Memory B cell (primary cell): ENCODE measurements at regions not wholly inside any gene's neighbourhood (a gene's known extent, or its start where the extent isn't known, plus 50 kb on each side); places are given as distances from the start of the nearest gene placed in this dataset.

Source experiments
- ATAC-seq: fragments of 150-1000 bp; cut with Tn5 transposase; 2 replicates; pipeline ENCODE4 v1.10.0; 2021; ENCODE audit warnings: low read depth, mild to moderate bottlenecking, moderate library complexity
- DNase-seq, 2 donors: peaks; one replicate each; pipeline ENCODE4 v3.0.0; 2022; ENCODE audit warnings: low spot score in 2 of 2
- H3K27ac Mint-ChIP-seq: one replicate; pipeline ENCODE4 v1.8.0; 2022; ENCODE audit warnings: mild to moderate bottlenecking, moderate library complexity, mixed read lengths
- H3K27me3 Mint-ChIP-seq: one replicate; pipeline ENCODE4 v1.8.0; 2022; ENCODE audit warnings: mixed read lengths
- H3K36me3 Mint-ChIP-seq: one replicate; pipeline ENCODE4 v1.8.0; 2022; ENCODE audit warnings: mild to moderate bottlenecking, mixed read lengths
- H3K4me1 Mint-ChIP-seq: one replicate; pipeline ENCODE4 v1.8.0; 2022; ENCODE audit warnings: mixed read lengths
- H3K4me3 Mint-ChIP-seq: one replicate; pipeline ENCODE4 v1.8.0; 2022; ENCODE audit warnings: mild to moderate bottlenecking, moderate library complexity, mixed read lengths
- H3K9me3 Mint-ChIP-seq: one replicate; pipeline ENCODE4 v1.8.0; 2022; ENCODE audit warnings: mixed read lengths

GRCh38 chr6:44667226-44667625 is 279.7 kb downstream of the CDC5L start:
- H3K4me1 Mint-ChIP-seq = no peaks in the 10 kb centered on the region
- no peak overlapping the region for H3K27ac Mint-ChIP-seq
- peaks cover 6% of the 10 kb centered on the region for H3K27me3 Mint-ChIP-seq
- ATAC-seq = no peak
- no peak for DNase-seq
- no peak overlapping the region for H3K4me3 Mint-ChIP-seq
- H3K36me3 Mint-ChIP-seq = no peaks in the 10 kb centered on the region
- H3K9me3 Mint-ChIP-seq = no peaks in the 10 kb centered on the region

- Mint-ChIP-seq H3K9me3 (no peaks in the 10 kb centered on the region), H3K4me3 (no peak overlapping the region), H3K27me3 (peaks cover 6% of the 10 kb centered on the region), H3K36me3 (no peaks in the 10 kb centered on the region), H3K4me1 (no peaks in the 10 kb centered on the region), H3K27ac (no peak overlapping the region)
- DNase-seq (peak in 1 of 2 donors; percentile 16), ATAC-seq (no peak)
Observed at GRCh38 chr6:44667668-44668390, 280.3 kb downstream of the CDC5L start.

GRCh38 chr6:44668391-44668930 is 281.0 kb downstream of the CDC5L start:
- peaks cover 5% of the 10 kb centered on the region for H3K27me3 Mint-ChIP-seq
- ATAC-seq (no peak), DNase-seq (no peak)
- H3K36me3 Mint-ChIP-seq = no peaks in the 10 kb centered on the region
- H3K4me3 Mint-ChIP-seq = no peak overlapping the region
- H3K9me3 Mint-ChIP-seq = no peaks in the 10 kb centered on the region
- no peaks in the 10 kb centered on the region for H3K4me1 Mint-ChIP-seq
- H3K27ac Mint-ChIP-seq = no peak overlapping the region

GRCh38 chr6:44668976-44669934 is 281.7 kb downstream of the CDC5L start:
- no peaks in the 10 kb centered on the region for H3K4me1 Mint-ChIP-seq
- ATAC-seq = no peak
- H3K27me3 Mint-ChIP-seq = peaks cover 4% of the 10 kb centered on the region
- no peak overlapping the region for H3K4me3 Mint-ChIP-seq
- no peak for DNase-seq
- H3K36me3 Mint-ChIP-seq = no peaks in the 10 kb centered on the region
- H3K27ac Mint-ChIP-seq = no peak overlapping the region
- no peaks in the 10 kb centered on the region for H3K9me3 Mint-ChIP-seq

- Mint-ChIP-seq H3K27me3 (peaks cover 4% of the 10 kb centered on the region), H3K9me3 (no peaks in the 10 kb centered on the region), H3K36me3 (no peaks in the 10 kb centered on the region), H3K4me3 (no peak overlapping the region), H3K27ac (no peak overlapping the region), H3K4me1 (no peaks in the 10 kb centered on the region)
- no peak for ATAC-seq
- no peak for DNase-seq
Observed at GRCh38 chr6:44670146-44670545, 282.6 kb downstream of the CDC5L start.

- Mint-ChIP-seq H3K4me3 (no peak overlapping the region), H3K36me3 (no peaks in the 10 kb centered on the region), H3K27ac (no peak overlapping the region), H3K27me3 (peaks cover 4% of the 10 kb centered on the region), H3K9me3 (no peaks in the 10 kb centered on the region), H3K4me1 (no peaks in the 10 kb centered on the region)
- ATAC-seq (no peak), DNase-seq (no peak)
Observed at GRCh38 chr6:44671333-44671732, 283.8 kb downstream of the CDC5L start.

GRCh38 chr6:44672086-44672485 is 284.6 kb downstream of the CDC5L start:
- ATAC-seq (no peak), DNase-seq (no peak)
- Mint-ChIP-seq H3K27me3 (peaks cover 4% of the 10 kb centered on the region), H3K36me3 (no peaks in the 10 kb centered on the region), H3K4me3 (no peak overlapping the region), H3K9me3 (no peaks in the 10 kb centered on the region), H3K27ac (no peak overlapping the region), H3K4me1 (no peaks in the 10 kb centered on the region)

- Mint-ChIP-seq H3K27ac (no peak overlapping the region), H3K36me3 (no peaks in the 10 kb centered on the region), H3K27me3 (peaks cover 4% of the 10 kb centered on the region), H3K9me3 (no peaks in the 10 kb centered on the region), H3K4me1 (no peaks in the 10 kb centered on the region), H3K4me3 (no peak overlapping the region)
- DNase-seq (no peak), ATAC-seq (no peak)
Observed at GRCh38 chr6:44672841-44673240, 285.3 kb downstream of the CDC5L start.

GRCh38 chr6:44674226-44675155 is 287.0 kb downstream of the CDC5L start:
- Mint-ChIP-seq H3K27ac (no peak overlapping the region), H3K4me1 (no peaks in the 10 kb centered on the region), H3K27me3 (peaks cover 1% of the 10 kb centered on the region), H3K4me3 (no peak overlapping the region), H3K36me3 (no peaks in the 10 kb centered on the region), H3K9me3 (no peaks in the 10 kb centered on the region)
- ATAC-seq (no peak), DNase-seq (no peak)

GRCh38 chr6:44675449-44675848 is 287.9 kb downstream of the CDC5L start:
- ATAC-seq = no peak
- no peak for DNase-seq
- Mint-ChIP-seq H3K27me3 (peaks cover 1% of the 10 kb centered on the region), H3K27ac (no peak overlapping the region), H3K4me1 (no peaks in the 10 kb centered on the region), H3K4me3 (no peak overlapping the region), H3K9me3 (no peaks in the 10 kb centered on the region), H3K36me3 (no peaks in the 10 kb centered on the region)

- H3K4me3 Mint-ChIP-seq = no peak overlapping the region
- peaks cover 4% of the 10 kb centered on the region for H3K27me3 Mint-ChIP-seq
- no peaks in the 10 kb centered on the region for H3K9me3 Mint-ChIP-seq
- no peaks in the 10 kb centered on the region for H3K36me3 Mint-ChIP-seq
- ATAC-seq (no peak), DNase-seq (no peak)
- H3K4me1 Mint-ChIP-seq = no peaks in the 10 kb centered on the region
- H3K27ac Mint-ChIP-seq = no peak overlapping the region
Observed at GRCh38 chr6:44676246-44676790, 288.8 kb downstream of the CDC5L start.

- ATAC-seq (no peak), DNase-seq (no peak)
- Mint-ChIP-seq H3K9me3 (no peaks in the 10 kb centered on the region), H3K4me1 (no peaks in the 10 kb centered on the region), H3K27ac (no peak overlapping the region), H3K36me3 (no peaks in the 10 kb centered on the region), H3K27me3 (peaks cover 4% of the 10 kb centered on the region), H3K4me3 (no peak overlapping the region)
Observed at GRCh38 chr6:44676826-44677433, 289.4 kb downstream of the CDC5L start.
